WI38 (cell line): ENCODE measurements at regions not wholly inside any gene's neighbourhood (a gene's known extent, or its start where the extent isn't known, plus 50 kb on each side); places are given as distances from the start of the nearest gene placed in this dataset.

Source experiments
- H3K4me3 ChIP-seq: 2 replicates; pipeline ENCODE4 v1.5.1; 2011; ENCODE audit warnings: low read depth, mild to moderate bottlenecking, control low read depth, low read length
- TF ChIP-seq, protein P1 (sequence below): IDR thresholded peaks from 2 replicates; pipeline ENCODE4 v1.5.1; 2012; ENCODE audit warnings: low read depth, mild to moderate bottlenecking, control low read depth, low read length

DNA sequence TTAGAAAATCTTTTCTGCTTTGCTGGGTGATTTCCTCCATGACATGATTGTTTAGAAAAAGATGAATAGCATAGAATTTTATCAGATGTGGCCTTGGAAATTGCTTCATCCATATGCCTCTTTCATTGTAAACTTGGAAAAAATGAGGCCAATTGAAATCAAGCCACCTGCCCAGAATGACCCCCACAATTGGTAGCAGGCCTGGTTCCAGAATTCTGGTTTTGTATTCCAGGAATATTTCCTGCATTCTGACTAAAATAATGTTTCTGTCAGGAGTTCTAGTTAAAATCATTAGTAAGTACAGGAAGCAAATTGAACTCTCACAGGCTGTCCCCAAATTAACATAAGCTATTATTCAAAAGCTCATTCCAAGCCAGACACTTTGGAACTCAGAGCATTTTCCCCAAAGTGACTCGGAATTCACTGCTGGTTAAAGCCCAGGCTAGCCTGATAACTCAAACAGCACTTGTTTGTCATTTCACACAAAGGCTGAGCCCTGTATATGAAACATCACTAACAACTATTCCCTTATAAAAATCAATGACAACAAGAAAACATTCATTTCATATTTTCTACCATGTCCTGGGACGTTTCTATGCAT, 75.1 kb upstream of the ADCY2 start:
- no peak overlapping the region for H3K4me3 ChIP-seq
- TF ChIP-seq, protein P1, sequence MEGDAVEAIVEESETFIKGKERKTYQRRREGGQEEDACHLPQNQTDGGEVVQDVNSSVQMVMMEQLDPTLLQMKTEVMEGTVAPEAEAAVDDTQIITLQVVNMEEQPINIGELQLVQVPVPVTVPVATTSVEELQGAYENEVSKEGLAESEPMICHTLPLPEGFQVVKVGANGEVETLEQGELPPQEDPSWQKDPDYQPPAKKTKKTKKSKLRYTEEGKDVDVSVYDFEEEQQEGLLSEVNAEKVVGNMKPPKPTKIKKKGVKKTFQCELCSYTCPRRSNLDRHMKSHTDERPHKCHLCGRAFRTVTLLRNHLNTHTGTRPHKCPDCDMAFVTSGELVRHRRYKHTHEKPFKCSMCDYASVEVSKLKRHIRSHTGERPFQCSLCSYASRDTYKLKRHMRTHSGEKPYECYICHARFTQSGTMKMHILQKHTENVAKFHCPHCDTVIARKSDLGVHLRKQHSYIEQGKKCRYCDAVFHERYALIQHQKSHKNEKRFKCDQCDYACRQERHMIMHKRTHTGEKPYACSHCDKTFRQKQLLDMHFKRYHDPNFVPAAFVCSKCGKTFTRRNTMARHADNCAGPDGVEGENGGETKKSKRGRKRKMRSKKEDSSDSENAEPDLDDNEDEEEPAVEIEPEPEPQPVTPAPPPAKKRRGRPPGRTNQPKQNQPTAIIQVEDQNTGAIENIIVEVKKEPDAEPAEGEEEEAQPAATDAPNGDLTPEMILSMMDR, result no peak

DNA sequence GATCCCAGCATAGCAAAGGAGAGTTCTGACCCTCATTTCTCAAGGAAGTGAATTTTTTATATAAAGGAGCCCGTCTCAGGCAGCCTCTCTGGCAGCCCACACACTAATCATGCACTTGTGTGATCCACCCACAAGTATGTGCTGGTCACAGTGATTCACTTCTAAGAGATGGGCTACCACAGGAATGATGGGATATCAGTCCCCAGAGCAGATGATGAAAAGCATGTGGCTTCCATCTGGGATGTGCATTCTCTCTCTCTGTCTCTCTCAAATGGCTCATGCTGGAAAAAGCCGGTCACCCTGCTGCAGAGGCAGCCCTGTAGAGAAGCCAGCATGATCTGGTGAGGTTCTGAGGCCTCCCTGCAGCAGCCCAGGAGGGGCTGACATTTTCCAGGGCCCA, 74.2 kb upstream of the ADCY2 start:
- H3K4me3 ChIP-seq, result no peak overlapping the region
- TF ChIP-seq, protein P1, result no peak

DNA sequence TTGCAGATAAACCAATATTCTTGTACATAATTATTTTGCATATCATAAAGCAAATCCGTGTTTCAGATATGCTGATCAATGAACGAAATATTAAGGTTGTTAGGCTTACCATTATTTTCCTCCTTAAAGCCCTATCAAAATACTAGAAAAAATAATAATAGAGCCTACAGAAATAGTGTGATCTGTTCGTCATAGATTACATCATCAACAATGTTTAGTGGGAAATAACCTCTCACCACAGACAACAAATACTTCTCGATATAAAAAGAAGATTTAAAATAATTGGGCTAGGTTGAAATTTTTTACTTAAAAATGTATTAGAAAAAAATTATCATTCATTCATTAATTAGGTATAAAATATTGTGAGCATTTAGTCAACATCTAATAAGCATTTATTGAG, 71.0 kb upstream of the ADCY2 start:
- TF ChIP-seq, protein P1, result no peak
- no peak overlapping the region for H3K4me3 ChIP-seq

DNA sequence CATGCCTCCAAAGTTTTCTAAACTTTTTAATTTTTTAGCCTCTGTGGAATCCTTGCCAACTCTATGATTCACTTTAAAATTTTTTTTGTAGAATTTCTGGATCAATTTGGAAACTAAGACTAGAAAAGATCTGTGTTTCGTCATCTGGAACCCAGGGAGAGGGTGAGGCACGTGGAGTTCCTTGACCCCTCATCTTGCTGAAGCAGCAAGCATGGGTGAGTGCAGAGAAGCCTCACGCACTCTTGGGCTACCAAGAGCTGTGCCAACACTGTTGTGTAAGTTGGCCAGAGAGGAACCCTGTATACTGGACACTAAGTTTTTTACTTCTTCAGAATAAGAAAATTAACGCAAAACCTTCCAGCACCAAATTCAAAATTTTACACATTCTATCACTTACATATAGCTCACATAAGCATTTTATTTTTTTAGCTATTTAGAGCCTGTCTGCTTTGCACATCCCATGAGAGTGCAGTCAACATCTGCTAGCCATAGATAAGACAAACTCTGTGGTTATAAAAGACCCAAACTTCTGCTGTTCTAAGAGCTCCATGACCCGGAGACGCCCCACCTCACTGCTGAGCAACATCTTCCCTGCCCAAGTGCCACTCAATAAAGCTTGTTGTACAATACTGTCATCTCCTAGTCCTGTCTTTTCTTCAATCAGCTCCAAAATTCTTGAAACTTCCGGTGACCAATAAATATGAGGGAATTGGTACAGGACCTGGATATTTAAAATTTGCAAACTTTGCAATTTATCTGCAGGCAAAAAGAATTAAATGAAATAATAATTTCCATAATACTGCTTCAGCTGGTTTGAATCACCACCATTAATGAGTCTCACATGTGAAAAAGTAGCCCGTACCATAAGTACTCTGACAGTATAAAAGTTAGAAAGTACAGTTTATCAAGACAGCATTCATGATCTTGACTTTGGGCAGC, 69.7 kb upstream of the ADCY2 start:
- TF ChIP-seq, protein P1, result no peak
- H3K4me3 ChIP-seq, result no peak overlapping the region

DNA sequence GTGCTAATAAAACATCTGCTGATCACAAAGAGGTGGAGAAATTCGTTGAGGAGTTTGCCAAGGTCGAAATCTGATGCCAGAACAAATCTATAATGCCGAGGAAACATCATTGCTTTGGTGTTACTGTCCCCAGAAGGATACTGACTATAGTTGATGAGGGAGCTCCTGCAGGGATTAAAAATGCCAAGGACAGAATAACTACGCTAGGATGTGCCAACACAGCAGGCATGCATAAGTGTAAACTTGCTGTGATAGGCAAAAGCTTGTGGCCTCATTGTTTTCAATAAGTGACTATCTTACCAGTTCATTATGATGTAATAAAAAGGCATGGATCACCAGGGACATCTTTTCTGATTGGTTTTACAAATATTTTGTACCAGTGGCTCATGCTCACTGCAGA, 66.8 kb upstream of the ADCY2 start:
- H3K4me3 ChIP-seq, result no peak overlapping the region
- TF ChIP-seq, protein P1, result no peak

DNA sequence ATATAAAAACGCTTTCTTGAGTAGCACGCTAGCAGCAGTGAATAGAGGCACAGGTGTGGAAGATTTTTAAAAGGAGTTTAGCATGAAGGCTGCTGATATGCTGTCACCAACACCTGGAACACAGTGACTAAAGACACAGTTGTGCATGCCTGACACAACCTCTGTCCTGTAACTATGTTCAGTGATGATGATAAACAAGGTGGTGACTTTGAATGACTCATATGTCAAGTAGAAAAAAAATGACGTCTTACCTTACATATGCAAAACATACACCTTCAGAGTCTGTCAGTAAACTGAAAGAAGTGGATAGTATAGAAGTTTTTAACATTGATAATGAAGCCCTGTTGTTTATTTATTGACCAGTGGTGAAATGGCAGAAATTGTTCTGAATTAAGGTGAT, 66.2 kb upstream of the ADCY2 start:
- TF ChIP-seq, protein P1, result no peak
- no peak overlapping the region for H3K4me3 ChIP-seq

DNA sequence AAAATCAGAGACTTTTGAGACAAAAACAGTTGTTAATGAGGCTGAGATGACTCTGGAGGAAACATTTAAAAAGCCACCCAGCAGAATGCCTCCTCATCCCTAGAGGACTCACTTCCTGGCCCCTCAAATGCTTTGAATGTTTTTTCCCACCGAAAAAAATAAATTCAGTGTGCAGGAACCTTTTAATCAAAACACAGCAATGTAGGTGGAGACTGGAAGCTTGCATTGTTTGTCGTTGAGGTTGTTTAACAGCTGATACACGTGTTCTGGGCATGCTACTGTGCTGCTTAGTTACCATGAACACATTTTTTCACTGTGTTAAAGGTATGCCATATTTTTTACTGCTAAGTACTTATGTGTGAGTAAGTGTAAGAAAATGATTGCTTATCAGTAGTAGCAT, 65.7 kb upstream of the ADCY2 start:
- TF ChIP-seq, protein P1, result no peak
- H3K4me3 ChIP-seq, result no peak overlapping the region
